ENCODE measurements at regions not wholly inside any gene's neighbourhood (a gene's known extent, or its start where the extent isn't known, plus 50 kb on each side); places are given as distances from the start of the nearest gene placed in this dataset.

GRCh38 chr2:221335219-221335752, 236.8 kb downstream of the EPHA4 start:
- H3K27ac ChIP-seq, result no peak overlapping the region
- TF ChIP-seq, protein P1, sequence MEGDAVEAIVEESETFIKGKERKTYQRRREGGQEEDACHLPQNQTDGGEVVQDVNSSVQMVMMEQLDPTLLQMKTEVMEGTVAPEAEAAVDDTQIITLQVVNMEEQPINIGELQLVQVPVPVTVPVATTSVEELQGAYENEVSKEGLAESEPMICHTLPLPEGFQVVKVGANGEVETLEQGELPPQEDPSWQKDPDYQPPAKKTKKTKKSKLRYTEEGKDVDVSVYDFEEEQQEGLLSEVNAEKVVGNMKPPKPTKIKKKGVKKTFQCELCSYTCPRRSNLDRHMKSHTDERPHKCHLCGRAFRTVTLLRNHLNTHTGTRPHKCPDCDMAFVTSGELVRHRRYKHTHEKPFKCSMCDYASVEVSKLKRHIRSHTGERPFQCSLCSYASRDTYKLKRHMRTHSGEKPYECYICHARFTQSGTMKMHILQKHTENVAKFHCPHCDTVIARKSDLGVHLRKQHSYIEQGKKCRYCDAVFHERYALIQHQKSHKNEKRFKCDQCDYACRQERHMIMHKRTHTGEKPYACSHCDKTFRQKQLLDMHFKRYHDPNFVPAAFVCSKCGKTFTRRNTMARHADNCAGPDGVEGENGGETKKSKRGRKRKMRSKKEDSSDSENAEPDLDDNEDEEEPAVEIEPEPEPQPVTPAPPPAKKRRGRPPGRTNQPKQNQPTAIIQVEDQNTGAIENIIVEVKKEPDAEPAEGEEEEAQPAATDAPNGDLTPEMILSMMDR (conservative IDR thresholded peaks at IDR 0.05), result no peak

DNA sequence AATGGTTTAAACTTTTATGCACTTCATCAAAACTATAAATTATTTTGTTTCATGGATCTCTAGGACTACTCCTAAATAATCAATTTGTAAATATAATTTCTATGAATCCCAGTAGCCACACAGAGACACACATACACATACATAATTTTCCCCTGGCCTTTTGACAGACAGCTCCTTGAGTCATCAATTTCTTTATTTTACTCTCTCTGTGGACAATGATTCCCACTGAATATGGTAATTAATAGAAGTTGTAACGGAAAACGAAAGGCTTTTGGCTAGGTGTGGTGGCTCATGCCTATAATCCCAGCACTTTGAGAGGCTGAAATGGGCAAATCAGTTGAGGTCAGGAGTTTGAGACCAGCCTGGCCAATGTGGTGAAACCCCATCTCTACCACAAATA, 235.1 kb downstream of the EPHA4 start:
- TF ChIP-seq, protein P1 (conservative IDR thresholded peaks at IDR 0.05), result no peak
- H3K27ac ChIP-seq, result no peak overlapping the region

DNA sequence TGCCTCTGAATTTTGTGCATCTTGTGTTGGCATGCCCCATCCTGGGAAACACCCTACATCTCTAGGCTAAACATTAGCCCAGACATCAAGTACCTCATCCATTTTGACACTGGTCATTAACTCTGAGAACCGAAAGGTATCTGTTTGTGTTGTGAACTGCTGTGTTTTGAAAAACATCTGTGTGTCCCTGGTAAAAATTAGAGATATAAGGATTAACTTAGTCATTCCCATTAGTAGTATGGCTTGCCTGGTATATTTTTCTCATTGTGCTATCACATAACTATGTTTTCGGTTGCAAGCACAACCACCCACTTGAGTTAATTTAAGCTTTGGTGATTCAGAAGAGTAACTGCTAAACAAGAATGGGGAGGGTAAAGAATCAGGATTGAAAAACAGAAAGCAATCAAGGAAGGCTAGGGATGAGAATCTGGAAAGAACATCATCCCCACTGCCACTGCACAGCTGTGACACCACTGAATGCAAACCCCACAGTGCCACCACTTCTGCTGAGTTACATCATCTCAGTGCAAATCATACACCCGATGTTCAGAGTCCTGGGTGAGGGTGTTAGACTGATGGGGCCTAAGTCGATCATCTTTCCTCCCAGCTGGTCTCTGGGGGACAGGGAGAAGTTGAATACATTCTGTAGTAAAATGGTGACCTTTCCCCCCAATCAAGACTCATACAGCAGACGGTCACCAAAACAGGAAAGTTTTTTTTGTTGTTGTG, 234.0 kb downstream of the EPHA4 start:
- TF ChIP-seq, protein P1 (conservative IDR thresholded peaks at IDR 0.05), result no peak
- no peak overlapping the region for H3K27ac ChIP-seq

- H3K27ac ChIP-seq, result no peak overlapping the region
- TF ChIP-seq, protein P1 (conservative IDR thresholded peaks at IDR 0.05), result no peak
Measured at GRCh38 chr2:221342388-221342787, 229.7 kb downstream of the EPHA4 start.

- TF ChIP-seq, protein P1 (conservative IDR thresholded peaks at IDR 0.05), result no peak
- H3K27ac ChIP-seq, result no peak overlapping the region
Measured at GRCh38 chr2:221343524-221343923, 228.6 kb downstream of the EPHA4 start.

GRCh38 chr2:221345516-221345915, 226.6 kb downstream of the EPHA4 start:
- H3K27ac ChIP-seq, result no peak overlapping the region; the same call in 1 of the 2 replicates
- TF ChIP-seq, protein P1 (conservative IDR thresholded peaks at IDR 0.05), result no peak

DNA sequence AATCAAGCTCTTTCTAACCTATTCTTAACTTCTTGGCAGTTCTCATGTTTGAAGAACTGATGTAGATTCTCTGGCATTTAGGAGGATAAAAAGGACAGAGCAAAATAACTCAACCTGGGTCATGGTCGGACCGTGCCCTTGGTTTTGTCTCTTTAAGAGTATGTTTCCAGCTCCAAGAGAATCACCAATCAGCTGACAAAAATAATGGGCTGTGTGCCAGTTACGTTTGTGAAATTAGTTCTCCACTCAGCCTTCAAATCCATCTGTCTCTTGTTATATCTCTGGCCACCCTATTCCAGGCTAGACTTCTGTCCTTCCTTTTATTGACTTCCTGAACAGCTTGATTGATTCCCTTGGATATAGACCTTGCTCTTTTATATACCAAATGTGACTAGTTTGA, 225.7 kb downstream of the EPHA4 start:
- H3K27ac ChIP-seq, result peak overlapping the region; percentile 7; the same call in 1 of the 2 replicates
- TF ChIP-seq, protein P1 (conservative IDR thresholded peaks at IDR 0.05), result no peak

Measured in VCaP (cell line).